Colonic mucosa (tissue), 4 donors: ENCODE measurements at regions not wholly inside any gene's neighbourhood (a gene's known extent, or its start where the extent isn't known, plus 50 kb on each side); places are given as distances from the start of the nearest gene placed in this dataset.

Experiments used
- DNase-seq: peaks from one replicate; pipeline ENCODE4 v3.0.0-alpha.2; 2020
- H3K27ac ChIP-seq: fragments of 200-600 bp; one replicate; pipeline ENCODE4 v1.8.0; 2021
- H3K27me3 ChIP-seq: fragments of 200-600 bp; one replicate; pipeline ENCODE4 v1.8.0; 2021
- H3K36me3 ChIP-seq: fragments of 200-600 bp; one replicate; pipeline ENCODE4 v1.8.0; 2021
- H3K4me1 ChIP-seq: fragments of 200-600 bp; one replicate; pipeline ENCODE4 v1.8.0; 2021; ENCODE audit warnings: mild to moderate bottlenecking
- H3K4me3 ChIP-seq: fragments of 200-600 bp; one replicate; pipeline ENCODE4 v1.8.0; 2021
- H3K9ac ChIP-seq, 2 donors: one replicate each; pipeline ENCODE4 v1.7.0; 2013; ENCODE audit warnings: control low read depth in 2 of 2, low read depth in 2 of 2, low read length in 2 of 2
- H3K9me3 ChIP-seq: fragments of 200-600 bp; one replicate; pipeline ENCODE4 v1.8.0; 2021
- intact Hi-C: fragments of 100-400 bp; cut with DNase I; formaldehyde crosslinking; loops from one replicate; pipeline ENCODE4 v1.14.1; 2022
- TF ChIP-seq, protein P1 (sequence below): fragments of 200-600 bp; IDR thresholded peaks from one replicate; pipeline ENCODE4 v1.8.0; 2022; ENCODE audit warnings: antibody characterized with exemption, mild to moderate bottlenecking
- donor health status: healthy.
- donor health status: DM: no; HTN: no; CAD: no.
- donor health status: DM: no; HTN: no; CAD: no.

DNA sequence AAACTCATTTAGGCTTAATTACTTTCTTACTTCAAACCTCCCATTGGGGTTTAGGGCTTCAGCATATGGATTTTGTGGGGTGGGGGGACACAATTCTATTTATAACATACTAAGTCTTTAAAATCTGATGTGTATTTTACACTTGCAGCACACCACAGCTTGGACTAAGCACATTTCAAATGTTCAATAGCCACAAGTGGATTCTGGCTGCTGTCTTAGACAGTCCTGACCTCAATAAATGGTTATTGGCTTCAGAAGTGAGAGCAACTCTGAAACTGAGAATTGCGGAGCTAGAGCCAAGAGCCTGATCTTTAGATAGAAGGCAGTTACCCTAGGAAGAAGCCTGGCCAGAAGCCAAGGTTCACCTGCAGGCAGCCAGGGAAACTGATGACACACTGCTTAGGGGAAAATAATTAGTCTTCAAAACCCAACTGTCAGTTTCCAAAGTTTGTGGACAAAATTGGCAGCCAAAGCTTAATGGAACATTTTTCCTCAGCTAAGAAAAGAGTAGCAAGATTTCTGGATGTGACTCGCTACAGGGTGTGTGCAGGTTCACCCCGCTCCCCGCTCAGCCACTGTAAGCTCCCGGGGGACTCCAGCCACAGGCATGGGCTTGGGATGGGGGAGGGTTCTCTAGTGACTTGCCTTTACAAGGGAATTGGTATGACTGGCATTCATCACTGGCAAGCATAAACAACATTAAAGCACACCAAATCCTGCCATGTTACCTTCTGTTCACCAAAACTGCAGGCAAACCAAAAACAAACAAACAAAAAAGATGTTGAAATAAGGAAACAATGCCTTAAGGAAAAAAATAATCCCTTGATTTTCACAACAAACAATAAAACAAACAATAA, 219.8 kb downstream of the TFAP2A start:
- TF ChIP-seq, protein P1, sequence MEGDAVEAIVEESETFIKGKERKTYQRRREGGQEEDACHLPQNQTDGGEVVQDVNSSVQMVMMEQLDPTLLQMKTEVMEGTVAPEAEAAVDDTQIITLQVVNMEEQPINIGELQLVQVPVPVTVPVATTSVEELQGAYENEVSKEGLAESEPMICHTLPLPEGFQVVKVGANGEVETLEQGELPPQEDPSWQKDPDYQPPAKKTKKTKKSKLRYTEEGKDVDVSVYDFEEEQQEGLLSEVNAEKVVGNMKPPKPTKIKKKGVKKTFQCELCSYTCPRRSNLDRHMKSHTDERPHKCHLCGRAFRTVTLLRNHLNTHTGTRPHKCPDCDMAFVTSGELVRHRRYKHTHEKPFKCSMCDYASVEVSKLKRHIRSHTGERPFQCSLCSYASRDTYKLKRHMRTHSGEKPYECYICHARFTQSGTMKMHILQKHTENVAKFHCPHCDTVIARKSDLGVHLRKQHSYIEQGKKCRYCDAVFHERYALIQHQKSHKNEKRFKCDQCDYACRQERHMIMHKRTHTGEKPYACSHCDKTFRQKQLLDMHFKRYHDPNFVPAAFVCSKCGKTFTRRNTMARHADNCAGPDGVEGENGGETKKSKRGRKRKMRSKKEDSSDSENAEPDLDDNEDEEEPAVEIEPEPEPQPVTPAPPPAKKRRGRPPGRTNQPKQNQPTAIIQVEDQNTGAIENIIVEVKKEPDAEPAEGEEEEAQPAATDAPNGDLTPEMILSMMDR: no peak
- no peaks in the 10 kb centered on the region for H3K27me3 ChIP-seq
- H3K9ac ChIP-seq: no peak overlapping the region
- H3K4me1 ChIP-seq: no peaks in the 10 kb centered on the region
- no peaks in the 10 kb centered on the region for H3K36me3 ChIP-seq
- intact Hi-C loops: no loop called here
- H3K27ac ChIP-seq: no peak overlapping the region
- no peak for DNase-seq
- no peaks in the 10 kb centered on the region for H3K9me3 ChIP-seq
- H3K4me3 ChIP-seq: no peak overlapping the region

DNA sequence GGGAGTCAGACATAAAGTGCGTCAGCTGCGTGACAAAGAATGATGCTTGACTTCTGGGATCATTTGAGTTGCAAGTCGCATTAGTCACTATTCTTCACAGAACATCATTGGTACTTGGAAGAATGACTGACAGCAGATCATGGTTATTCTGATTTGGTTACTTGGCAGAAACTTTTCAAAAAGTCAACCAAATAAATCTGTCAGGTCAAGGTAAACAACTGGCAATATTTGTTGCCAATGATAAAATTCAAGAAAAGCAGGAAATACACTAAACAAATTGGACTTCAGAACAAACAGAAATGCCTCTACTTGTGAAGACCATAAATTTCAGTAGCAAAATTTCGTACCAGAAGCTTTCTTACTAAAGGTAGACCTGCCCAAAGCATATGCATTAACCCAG, 221.6 kb downstream of the TFAP2A start:
- Histone ChIP-seq H3K27me3 (no peaks in the 10 kb centered on the region), H3K4me1 (no peaks in the 10 kb centered on the region), H3K9me3 (no peaks in the 10 kb centered on the region), H3K27ac (no peak overlapping the region), H3K9ac (no peak overlapping the region), H3K4me3 (no peak overlapping the region), H3K36me3 (no peaks in the 10 kb centered on the region)
- TF ChIP-seq, protein P1: no peak
- DNase-seq: no peak
- intact Hi-C loops: no loop called here

DNA sequence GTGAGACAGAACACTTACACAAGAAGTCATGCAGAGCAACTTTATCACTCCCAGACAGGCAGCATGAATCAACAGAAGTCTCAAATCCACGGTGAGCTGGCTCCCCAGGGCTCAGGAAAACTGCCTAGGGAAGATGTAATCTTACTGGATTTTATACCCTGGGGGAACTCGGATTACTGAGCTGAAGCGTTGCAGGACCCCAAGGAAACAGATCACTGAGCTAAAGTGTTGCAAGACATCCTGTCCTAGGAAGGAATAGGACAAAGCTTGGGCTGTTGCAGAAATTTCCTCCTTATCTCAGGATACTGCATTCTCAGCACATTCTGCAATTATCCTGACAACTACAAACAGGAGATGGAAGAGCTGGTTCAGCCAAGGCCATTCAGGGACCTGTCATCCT, 224.8 kb downstream of the TFAP2A start:
- no peaks in the 10 kb centered on the region for H3K9me3 ChIP-seq
- TF ChIP-seq, protein P1: no peak
- no peaks in the 10 kb centered on the region for H3K36me3 ChIP-seq
- intact Hi-C loops: no loop called here
- H3K27me3 ChIP-seq: no peaks in the 10 kb centered on the region
- H3K9ac ChIP-seq: no peak overlapping the region
- H3K27ac ChIP-seq: no peak overlapping the region
- H3K4me1 ChIP-seq: no peaks in the 10 kb centered on the region
- DNase-seq: no peak
- H3K4me3 ChIP-seq: no peak overlapping the region

DNA sequence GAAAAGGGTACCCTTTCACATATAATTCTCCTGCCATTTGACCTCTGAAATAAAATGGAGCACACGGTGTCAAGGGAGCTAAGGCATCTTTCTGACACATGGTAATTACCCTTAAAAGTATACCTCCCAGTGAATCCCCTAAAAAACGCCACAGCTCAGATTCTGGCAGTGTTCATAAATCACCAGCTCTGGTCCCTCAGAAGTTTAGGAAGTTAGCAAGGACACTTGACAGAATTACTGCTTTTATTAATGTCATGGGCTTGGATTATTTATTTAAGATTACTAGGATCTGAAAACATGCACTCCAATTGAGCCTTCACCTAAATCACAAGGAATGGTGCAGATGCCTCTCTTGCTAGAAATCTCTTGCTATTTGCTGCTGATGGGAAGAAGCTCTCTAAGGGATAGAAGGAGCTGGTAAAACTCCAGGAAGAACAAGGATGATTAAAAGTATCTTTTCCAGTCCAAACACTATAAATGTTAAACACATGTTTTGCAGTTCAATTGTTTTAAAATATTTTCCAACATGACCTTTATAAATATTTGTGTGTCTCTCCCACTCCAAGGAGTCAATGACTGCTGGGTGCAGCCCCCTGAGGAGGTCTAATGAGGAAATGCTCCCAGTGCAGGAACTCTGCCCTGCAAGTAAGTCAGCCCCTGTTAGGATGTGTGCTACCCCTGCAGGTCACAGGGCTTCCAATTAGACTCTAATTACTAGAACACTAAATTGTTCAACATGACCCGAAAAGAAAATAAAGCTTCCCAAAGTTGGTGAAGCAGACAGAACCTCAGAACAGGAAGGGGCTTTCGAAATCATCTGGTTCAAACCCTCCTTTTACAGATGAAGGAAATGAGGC, 230.3 kb downstream of the TFAP2A start:
- intact Hi-C loops: no loop called here
- Histone ChIP-seq H3K36me3 (no peaks in the 10 kb centered on the region), H3K9me3 (no peaks in the 10 kb centered on the region), H3K9ac (no peak overlapping the region), H3K4me3 (no peak overlapping the region), H3K27me3 (no peaks in the 10 kb centered on the region), H3K27ac (no peak overlapping the region), H3K4me1 (no peaks in the 10 kb centered on the region)
- no peak for DNase-seq
- TF ChIP-seq, protein P1: no peak

DNA sequence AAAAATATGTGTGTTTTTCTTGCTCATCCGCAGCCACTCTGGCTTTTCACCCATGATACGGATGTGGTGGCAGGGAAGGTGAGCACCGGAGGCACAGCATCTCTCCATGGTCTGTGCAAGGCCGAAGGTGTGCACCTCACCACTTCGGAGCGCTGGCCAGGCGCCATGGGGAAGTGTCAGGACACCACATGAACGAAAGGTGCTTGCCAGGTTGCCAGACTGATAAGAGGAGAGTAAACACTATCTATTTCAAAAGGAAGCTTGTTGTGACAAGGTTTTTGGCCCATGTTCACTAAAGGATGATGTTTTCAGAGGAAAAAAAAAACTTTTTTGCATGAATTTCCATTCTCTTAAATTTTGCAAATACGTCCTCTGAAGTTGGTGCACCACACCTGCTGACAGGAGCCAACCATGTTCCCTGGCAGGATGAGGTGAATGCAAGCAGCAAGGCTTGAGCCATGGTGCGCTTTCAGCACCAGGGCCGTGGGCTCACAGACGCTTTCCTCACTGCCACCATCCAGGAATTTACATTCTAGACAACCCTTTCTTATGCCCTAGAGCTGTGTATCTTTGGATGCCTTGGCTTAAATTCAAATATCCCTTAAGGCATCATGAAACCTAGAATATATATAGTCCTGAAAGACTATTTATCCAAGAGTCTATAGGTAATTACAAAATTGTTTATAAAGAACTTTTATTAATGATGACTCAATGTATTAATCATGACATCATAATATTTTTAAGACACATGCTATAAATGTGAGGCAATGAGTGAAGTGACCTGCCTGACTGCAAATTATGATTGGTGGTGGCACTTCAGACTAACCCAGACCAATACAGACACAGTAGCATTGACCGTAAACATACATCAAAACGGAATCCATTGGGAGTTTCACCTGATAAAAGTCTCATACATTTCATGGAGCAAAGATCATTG, 234.5 kb downstream of the TFAP2A start:
- intact Hi-C loops: no loop called here
- no peak for DNase-seq
- Histone ChIP-seq H3K36me3 (no peaks in the 10 kb centered on the region), H3K9me3 (no peaks in the 10 kb centered on the region), H3K4me1 (no peaks in the 10 kb centered on the region), H3K4me3 (no peak overlapping the region), H3K9ac (no peak overlapping the region), H3K27me3 (no peaks in the 10 kb centered on the region), H3K27ac (no peak overlapping the region)
- TF ChIP-seq, protein P1: no peak
